Gastrocnemius medialis (tissue), 4 donors: ENCODE measurements at regions not wholly inside any gene's neighbourhood (a gene's known extent, or its start where the extent isn't known, plus 50 kb on each side); places are given as distances from the start of the nearest gene placed in this dataset.
A peak's percentile ranks its signal among the peaks of the same experiment; 100 is the strongest.

Source experiments
- ATAC-seq, 2 donors: fragments of 150-250 bp; one replicate each; pipeline ENCODE4 v1.9.1; 2016
- DNase-seq, 2 donors: peaks; one replicate each; pipeline ENCODE4 v3.0.0-alpha.2; 2019
- H3K27ac ChIP-seq, 4 donors: fragments of 200-600 bp; sonication (generic); 1 replicate in 1 of 4; 2 replicates in 3 of 4; pipeline ENCODE4 v1.5.1; 2016 to 2018; ENCODE audit warnings: mild to moderate bottlenecking in 2 of 4, moderate library complexity in 1 of 4
- H3K27me3 ChIP-seq, 3 donors: fragments of 200-600 bp; sonication (generic) in 2 of 3; 1 replicate in 1 of 3; 2 replicates in 2 of 3; pipeline versions ENCODE4 v1.5.1 to v1.6.0; 2016 to 2019; ENCODE audit warnings: mild to moderate bottlenecking in 1 of 3, moderate library complexity in 1 of 3
- H3K36me3 ChIP-seq, 2 donors: fragments of 200-600 bp; sonication (generic) in 1 of 2; one replicate each; pipeline ENCODE4 v1.5.1; 2017 to 2018
- H3K4me1 ChIP-seq, 2 donors: fragments of 200-600 bp; sonication (generic) in 1 of 2; one replicate each; pipeline ENCODE4 v1.5.1; 2016 to 2017; ENCODE audit warnings: mild to moderate bottlenecking in 2 of 2
- H3K4me3 ChIP-seq, 4 donors: fragments of 200-600 bp; sonication (generic) in 3 of 4; 1 replicate in 1 of 4; 2 replicates in 3 of 4; pipeline ENCODE4 v1.5.1; 2016 to 2019; ENCODE audit warnings: mild to moderate bottlenecking in 2 of 4
- H3K9me3 ChIP-seq, 3 donors: fragments of 200-600 bp; sonication (generic) in 2 of 3; 1 replicate in 1 of 3; 2 replicates in 2 of 3; pipeline ENCODE4 v1.5.1; 2016 to 2019
- CTCF ChIP-seq, 5 experiments: fragments of 450-650 bp in 3 of 5; fragments of 200-600 bp in 2 of 5; sonication (generic) in 2 of 5; IDR thresholded peaks in 4 of 5; conservative IDR thresholded peaks in 1 of 5; 1 replicate in 4 of 5; 2 replicates in 1 of 5; pipeline ENCODE4 v1.5.1; 2016 to 2019; ENCODE audit warnings: antibody characterized with exemption in 5 of 5, mild to moderate bottlenecking in 3 of 5, moderate library complexity in 3 of 5
- POLR2A ChIP-seq, 2 donors: fragments of 450-650 bp; IDR thresholded peaks; one replicate each; pipeline ENCODE4 v1.6.1; 2017; ENCODE audit warnings: antibody characterized with exemption in 2 of 2, mild to moderate bottlenecking in 2 of 2, moderate library complexity in 2 of 2
- in situ Hi-C, 4 donors: fragments of 200-750 bp; cut with MboI; loops; one replicate each; pipeline versions ENCODE4 v1.15.0 to v1.8.0; 2017; ENCODE audit warnings: low sequenced_read_pairs in 4 of 4
- intact Hi-C: fragments of 100-400 bp; cut with DNase I; formaldehyde crosslinking; loops from one replicate; pipeline ENCODE4 v1.15.1; 2023; ENCODE audit warnings: low total_unique reads

GRCh38 chr3:64343689-64344430 lies 118.6 kb upstream of the PRICKLE2 start:
- in situ Hi-C loops (no loop called here), intact Hi-C loops (no loop called here)
- ATAC-seq, result no peak
- H3K4me1 ChIP-seq, result no peaks in the 10 kb centered on the region
- no peak overlapping the region for H3K27ac ChIP-seq
- H3K27me3 ChIP-seq, result no peaks in the 10 kb centered on the region
- H3K9me3 ChIP-seq, result no peaks in the 10 kb centered on the region
- DNase-seq, result no peak
- H3K36me3 ChIP-seq, result no peaks in the 10 kb centered on the region
- no peak for TF ChIP-seq CTCF (IDR thresholded peaks at IDR 0.05 in 4 of 5, conservative IDR thresholded peaks at IDR 0.05 in 1 of 5)
- no peak for TF ChIP-seq POLR2A (IDR thresholded peaks at IDR 0.05)
- H3K4me3 ChIP-seq, result no peak overlapping the region

- Histone ChIP-seq H3K27me3 (no peaks in the 10 kb centered on the region), H3K9me3 (no peaks in the 10 kb centered on the region), H3K36me3 (no peaks in the 10 kb centered on the region), H3K4me3 (no peak overlapping the region), H3K4me1 (no peaks in the 10 kb centered on the region), H3K27ac (no peak overlapping the region)
- in situ Hi-C loops (no loop called here), intact Hi-C loops (no loop called here)
- ATAC-seq (no peak), DNase-seq (no peak)
- TF ChIP-seq CTCF (IDR thresholded peaks at IDR 0.05 in 4 of 5, conservative IDR thresholded peaks at IDR 0.05 in 1 of 5), result no peak
- TF ChIP-seq POLR2A (IDR thresholded peaks at IDR 0.05), result no peak
These were observed 117.8 kb upstream of the PRICKLE2 start for GRCh38 chr3:64342940-64343688.

GRCh38 chr3:64341296-64341695 lies 116.0 kb upstream of the PRICKLE2 start:
- ATAC-seq (no peak), DNase-seq (no peak)

GRCh38 chr3:64340641-64341101 lies 115.4 kb upstream of the PRICKLE2 start:
- Histone ChIP-seq H3K27me3 (no peaks in the 10 kb centered on the region), H3K9me3 (no peaks in the 10 kb centered on the region), H3K27ac (peak overlapping the region in 2 of 4 donors; percentile 13 to 14), H3K36me3 (no peaks in the 10 kb centered on the region), H3K4me1 (no peaks in the 10 kb centered on the region), H3K4me3 (no peak overlapping the region)
- in situ Hi-C loops (no loop called here), intact Hi-C loops (no loop called here)
- ATAC-seq (no peak), DNase-seq (no peak)
- no peak for TF ChIP-seq CTCF (IDR thresholded peaks at IDR 0.05 in 4 of 5, conservative IDR thresholded peaks at IDR 0.05 in 1 of 5)
- TF ChIP-seq POLR2A (IDR thresholded peaks at IDR 0.05), result no peak

More at GRCh38 chr3:64341296-64341695, 116.0 kb upstream of the PRICKLE2 start:
- no peaks in the 10 kb centered on the region for H3K4me1 ChIP-seq
- H3K27me3 ChIP-seq, result no peaks in the 10 kb centered on the region
- H3K9me3 ChIP-seq, result no peaks in the 10 kb centered on the region
- no peak overlapping the region for H3K4me3 ChIP-seq
- peak overlapping the region in 2 of 4 donors; percentile 13 to 14 for H3K27ac ChIP-seq
- TF ChIP-seq CTCF (IDR thresholded peaks at IDR 0.05 in 4 of 5, conservative IDR thresholded peaks at IDR 0.05 in 1 of 5) (no peak), POLR2A (IDR thresholded peaks at IDR 0.05) (no peak)
- intact Hi-C loops (no loop called here), in situ Hi-C loops (no loop called here)
- no peaks in the 10 kb centered on the region for H3K36me3 ChIP-seq
